Keratinocyte (primary cell): ENCODE measurements at regions not wholly inside any gene's neighbourhood (a gene's known extent, or its start where the extent isn't known, plus 50 kb on each side); places are given as distances from the start of the nearest gene placed in this dataset.

Experiments
- DNase-seq: peaks from one replicate; pipeline ENCODE4 v3.0.0-alpha.2; 2011; ENCODE audit warnings: low read depth, missing footprints, low spot score
- FAIRE-seq: peaks from 2 replicates; lab custom pipeline; 2011; peaks lifted over from hg19 to GRCh38; lab: Jason Lieb, UNC
- H2AFZ ChIP-seq: 2 replicates; pipeline ENCODE4 v1.6.0; 2012; ENCODE audit warnings: low read length, control low read depth, inconsistent platforms; ENCODE audit not compliant: control insufficient read depth
- H3K27ac ChIP-seq: 2 replicates; pipeline ENCODE4 v1.5.1; 2011; ENCODE audit warnings: low read length; ENCODE audit not compliant: control insufficient read depth, insufficient read depth
- H3K27me3 ChIP-seq: 3 replicates; pipeline ENCODE4 v1.6.0; 2011; ENCODE audit warnings: low read length; ENCODE audit not compliant: control insufficient read depth, insufficient read depth; ENCODE audit errors: extremely low read depth
- H3K36me3 ChIP-seq, 2 experiments: 2 replicates in 1 of 2; 3 replicates in 1 of 2; pipeline ENCODE4 v1.5.1; 2011; ENCODE audit warnings: low read length in 2 of 2, mild to moderate bottlenecking in 1 of 2; ENCODE audit not compliant: control insufficient read depth in 2 of 2, insufficient read depth in 2 of 2; ENCODE audit errors: extremely low read depth in 1 of 2
- H3K4me1 ChIP-seq: 3 replicates; pipeline ENCODE4 v1.5.1; 2011; ENCODE audit warnings: low read length; ENCODE audit not compliant: control insufficient read depth, insufficient read depth; ENCODE audit errors: extremely low read depth
- H3K4me2 ChIP-seq: 3 replicates; pipeline ENCODE4 v1.6.0; 2011; ENCODE audit warnings: low read depth, low read length; ENCODE audit not compliant: control insufficient read depth, insufficient read depth; ENCODE audit errors: extremely low read depth
- H3K4me3 ChIP-seq, 3 experiments: fragments of 200-600 bp in 1 of 3; sonication (generic) in 1 of 3; 2 replicates in 2 of 3; 3 replicates in 1 of 3; pipeline ENCODE4 v1.5.1; 2011 to 2016; ENCODE audit warnings: low read length in 3 of 3, mild to moderate bottlenecking in 3 of 3, control low read depth in 2 of 3, inconsistent platforms in 1 of 3, low read depth in 1 of 3, mixed read lengths in 1 of 3, mixed run types in 1 of 3, moderate library complexity in 1 of 3; ENCODE audit not compliant: control insufficient read depth in 2 of 3, insufficient read depth in 2 of 3; ENCODE audit errors: extremely low read depth in 1 of 3
- H3K79me2 ChIP-seq: 2 replicates; pipeline ENCODE4 v1.6.0; 2012; ENCODE audit warnings: low read length; ENCODE audit not compliant: control insufficient read depth, insufficient read depth
- H3K9ac ChIP-seq: 3 replicates; pipeline ENCODE4 v1.6.0; 2011; ENCODE audit warnings: low read length; ENCODE audit not compliant: control insufficient read depth, insufficient read depth; ENCODE audit errors: extremely low read depth
- H3K9me1 ChIP-seq: 3 replicates; pipeline ENCODE4 v1.6.0; 2011; ENCODE audit warnings: low read length; ENCODE audit not compliant: control insufficient read depth, insufficient read depth; ENCODE audit errors: extremely low read depth
- H3K9me3 ChIP-seq: 2 replicates; pipeline ENCODE4 v1.5.1; 2012; ENCODE audit warnings: low read depth, low read length; ENCODE audit not compliant: control insufficient read depth
- H4K20me1 ChIP-seq: 3 replicates; pipeline ENCODE4 v1.6.0; 2011; ENCODE audit warnings: low read length; ENCODE audit not compliant: control insufficient read depth, insufficient read depth; ENCODE audit errors: extremely low read depth
- CTCF ChIP-seq, 3 experiments: IDR thresholded peaks in 1 of 3; conservative IDR thresholded peaks in 1 of 3; optimal IDR thresholded peaks in 1 of 3; 2 replicates in 2 of 3; 3 replicates in 1 of 3; pipeline versions ENCODE3 to v1.5.1; 2011; ENCODE audit warnings: low read length in 3 of 3, mild to moderate bottlenecking in 3 of 3, moderate library complexity in 2 of 3, control low read depth in 1 of 3, inconsistent platforms in 1 of 3; ENCODE audit not compliant: insufficient read depth in 2 of 3; ENCODE audit errors: extremely low read depth in 1 of 3
- EZH2 ChIP-seq: IDR thresholded peaks from one replicate; pipeline ENCODE4 v1.6.1; 2012; ENCODE audit warnings: inconsistent platforms, mild to moderate bottlenecking, low read length, moderate library complexity
- dilution Hi-C: fragments of 300-500 bp; cut with MboI; formaldehyde crosslinking; loops from one replicate; pipeline ENCODE4 v1.7.0; 2020; ENCODE audit warnings: low sequenced_read_pairs; ENCODE audit not compliant: extremely low pct_ligation_motif_present

GRCh38 chr12:5210179-5210922 is 166.7 kb downstream of the KCNA5 start:
- Histone ChIP-seq H3K9me3 (no peaks in the 10 kb centered on the region), H3K4me2 (no peak overlapping the region), H2AFZ (no peak overlapping the region), H3K79me2 (no peaks in the 10 kb centered on the region), H3K27ac (no peak overlapping the region), H3K4me3 (no peak overlapping the region), H4K20me1 (no peaks in the 10 kb centered on the region), H3K9ac (no peak overlapping the region), H3K36me3 (no peaks in the 10 kb centered on the region), H3K9me1 (no peaks in the 10 kb centered on the region), H3K4me1 (no peaks in the 10 kb centered on the region), H3K27me3 (peaks cover 12% of the 10 kb centered on the region)
- DNase-seq (no peak), FAIRE-seq (no peak)
- TF ChIP-seq EZH2: no peak
- no peak for TF ChIP-seq CTCF (optimal IDR thresholded peaks at IDR 0.05 in 1 of 3, IDR thresholded peaks at IDR 0.05 in 1 of 3, conservative IDR thresholded peaks at IDR 0.05 in 1 of 3; ENCODE audit: extremely low read depth in 1 of 3, insufficient read depth in 2 of 3, low read length in 3 of 3)
- dilution Hi-C loops: no loop called here

DNA sequence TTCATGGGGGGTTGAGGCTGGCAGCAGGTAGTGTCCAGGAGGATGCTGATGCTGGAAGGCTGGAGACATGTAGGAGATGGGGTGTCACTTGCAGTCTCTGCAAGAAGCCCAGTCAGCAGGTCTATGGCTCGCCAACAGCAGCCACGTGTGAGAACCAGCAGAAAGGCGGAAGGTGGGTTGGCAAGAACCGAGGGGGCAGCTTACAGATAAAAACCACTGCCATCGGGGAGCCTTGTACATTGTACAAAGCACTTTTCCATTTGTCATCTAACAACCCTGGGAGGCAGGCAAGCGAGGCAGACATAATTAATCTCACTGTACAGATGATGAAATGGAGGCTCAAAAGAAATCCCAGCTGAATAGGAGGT is 167.2 kb downstream of the KCNA5 start:
- H3K4me1 ChIP-seq: no peaks in the 10 kb centered on the region
- H3K9me3 ChIP-seq: no peaks in the 10 kb centered on the region
- H3K4me2 ChIP-seq: no peak overlapping the region
- dilution Hi-C loops: no loop called here
- no peak overlapping the region for H3K4me3 ChIP-seq
- no peak overlapping the region for H3K9ac ChIP-seq
- FAIRE-seq: no peak
- no peak for DNase-seq
- peaks cover 12% of the 10 kb centered on the region for H3K27me3 ChIP-seq
- H4K20me1 ChIP-seq: no peaks in the 10 kb centered on the region
- H3K79me2 ChIP-seq: no peaks in the 10 kb centered on the region
- H3K36me3 ChIP-seq: no peaks in the 10 kb centered on the region
- no peak for TF ChIP-seq CTCF (optimal IDR thresholded peaks at IDR 0.05 in 1 of 3, IDR thresholded peaks at IDR 0.05 in 1 of 3, conservative IDR thresholded peaks at IDR 0.05 in 1 of 3; ENCODE audit: extremely low read depth in 1 of 3, insufficient read depth in 2 of 3, low read length in 3 of 3)
- no peak for TF ChIP-seq EZH2
- no peaks in the 10 kb centered on the region for H3K9me1 ChIP-seq
- H3K27ac ChIP-seq: no peak overlapping the region
- H2AFZ ChIP-seq: no peak overlapping the region
